ENCODE measurements at regions not wholly inside any gene's neighbourhood (a gene's known extent, or its start where the extent isn't known, plus 50 kb on each side); places are given as distances from the start of the nearest gene placed in this dataset.
A peak's percentile ranks its signal among the peaks of the same experiment; 100 is the strongest.
"Not testable (repeated sequence)": the region's sequence is repeated elsewhere in the genome, so short reads cannot be mapped to it uniquely, and the experiment has no call there.

DNA sequence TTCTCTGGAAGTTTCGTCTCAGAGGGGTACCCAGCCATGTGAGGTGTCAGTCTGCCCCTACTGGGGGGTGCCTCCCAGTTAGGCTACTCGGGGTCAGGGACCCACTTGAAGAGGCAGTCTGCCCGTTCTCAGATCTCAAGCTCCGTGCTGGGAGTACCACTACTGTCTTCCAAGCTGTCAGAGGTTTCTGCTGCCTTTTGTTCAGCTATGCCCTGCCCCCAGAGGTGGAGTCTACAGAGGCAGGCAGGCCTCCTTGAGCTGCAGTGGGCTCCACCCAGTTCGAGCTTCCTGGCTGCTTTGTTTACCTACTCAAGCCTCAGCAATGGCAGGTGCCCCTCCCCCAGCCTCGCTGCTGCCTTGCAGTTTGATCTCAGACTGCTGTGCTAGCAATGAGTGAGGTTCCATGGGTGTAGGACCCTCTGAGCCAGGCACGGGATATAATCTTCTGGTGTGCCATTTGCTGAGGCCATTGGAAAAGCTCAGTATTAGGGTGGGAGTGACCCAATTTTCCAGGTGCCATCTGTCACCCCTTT, 71.0 kb upstream of the SH3GLB1 start:
- DNase-seq = not testable (repeated sequence)

DNA sequence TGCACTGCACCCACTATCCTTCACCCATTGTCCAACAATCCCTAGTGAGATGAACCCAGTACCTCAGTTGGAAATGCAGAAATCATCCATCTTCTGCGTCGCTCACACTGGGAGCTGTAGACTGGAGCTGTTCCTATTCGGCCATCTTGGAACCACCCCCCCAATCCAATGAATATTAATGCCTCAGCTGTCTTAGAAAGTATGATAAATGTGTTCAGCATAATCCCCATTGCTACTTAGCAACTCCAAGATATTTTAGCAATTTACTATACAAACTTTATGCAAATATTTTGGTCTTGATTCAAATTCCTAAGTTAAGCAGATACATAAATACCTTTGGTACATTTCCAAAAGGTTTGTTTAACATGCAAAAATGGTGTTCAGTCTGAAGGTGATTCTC, 70.5 kb upstream of the SH3GLB1 start:
- DNase-seq = no peak

DNA sequence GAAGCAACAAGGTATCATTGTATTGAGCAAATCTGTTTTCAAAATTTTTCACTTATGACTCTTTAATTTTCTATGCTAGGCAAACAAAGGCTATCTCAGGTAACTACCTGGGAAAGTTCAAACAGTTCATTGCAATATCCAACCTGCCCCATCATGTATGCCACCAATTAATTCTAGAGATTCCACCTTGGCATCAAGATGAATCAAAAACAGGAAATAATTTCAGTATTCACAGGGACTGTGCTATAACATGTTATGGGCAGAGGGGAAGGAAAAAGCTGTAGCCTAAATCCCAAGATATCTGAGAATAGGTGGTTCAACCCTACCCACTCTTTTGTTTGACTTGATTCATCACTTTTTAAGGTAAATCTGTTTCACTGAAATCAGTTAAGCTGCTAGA, 67.5 kb upstream of the SH3GLB1 start:
- DNase-seq = no peak

DNA sequence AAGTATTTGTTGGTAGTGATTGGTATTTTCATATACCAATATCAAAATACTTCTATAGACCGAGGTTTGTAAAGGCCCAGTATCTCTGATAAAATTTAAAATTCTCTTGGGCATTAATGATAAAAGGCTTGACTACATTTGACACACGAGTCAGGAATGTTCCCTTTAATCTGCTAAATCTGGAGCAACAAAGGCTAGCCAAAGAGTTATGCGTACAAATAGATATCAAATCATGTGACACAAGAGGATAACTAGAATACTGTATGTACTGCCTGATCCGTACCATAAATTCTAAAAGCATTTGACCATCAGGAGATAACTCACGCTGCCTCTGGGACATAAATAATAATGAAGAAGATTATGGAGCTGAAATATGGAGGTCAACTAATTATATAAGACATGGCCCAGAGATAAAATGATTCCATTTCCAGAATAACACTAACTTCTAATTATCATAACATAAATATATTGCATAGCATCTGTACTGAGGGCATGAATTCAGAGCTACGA, 64.2 kb upstream of the SH3GLB1 start:
- no peak for DNase-seq

GRCh38 chr1:86641318-86641717, 63.1 kb upstream of the SH3GLB1 start:
- no peak for DNase-seq

GRCh38 chr1:86644655-86645054, 59.7 kb upstream of the SH3GLB1 start:
- DNase-seq = not testable (repeated sequence)

DNA sequence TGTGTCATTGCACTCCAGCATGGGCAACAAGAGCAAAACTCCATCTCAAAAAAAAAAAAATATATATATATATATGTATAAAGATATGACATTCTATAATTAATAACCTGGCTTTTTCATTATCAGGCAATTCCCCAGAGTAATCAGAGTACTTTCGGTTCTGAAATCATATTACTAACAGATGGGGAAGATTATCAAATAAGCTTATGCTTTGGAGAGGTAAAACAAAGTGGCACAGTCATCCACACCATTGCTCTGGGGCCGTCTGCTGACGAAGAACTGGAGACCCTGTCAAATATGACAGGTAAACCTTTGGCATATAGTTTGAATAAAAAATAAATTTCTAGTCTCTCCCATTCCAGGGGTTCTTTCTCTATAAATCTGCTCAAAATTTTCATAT, 58.5 kb upstream of the SH3GLB1 start:
- DNase-seq = peak; percentile 4 to 74

DNA sequence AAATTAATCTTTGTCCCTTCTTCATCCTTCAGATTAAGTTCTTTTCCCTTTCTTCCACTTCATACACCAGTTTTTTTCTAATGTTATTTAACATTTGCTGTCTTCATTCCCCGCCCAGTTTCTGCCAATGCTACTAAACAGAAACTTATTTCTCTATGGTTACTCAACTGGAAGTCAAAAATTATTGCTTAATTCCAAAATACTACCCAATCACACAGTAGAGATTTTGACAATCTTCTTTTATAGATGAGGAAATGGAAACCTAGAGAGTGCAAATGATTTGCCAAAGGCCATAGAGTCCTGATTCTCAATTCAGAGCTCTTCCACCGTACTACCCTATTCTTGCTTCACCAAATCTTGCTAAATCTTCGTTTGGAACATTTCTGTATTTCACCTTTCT, 58.1 kb upstream of the SH3GLB1 start:
- no peak for DNase-seq

DNA sequence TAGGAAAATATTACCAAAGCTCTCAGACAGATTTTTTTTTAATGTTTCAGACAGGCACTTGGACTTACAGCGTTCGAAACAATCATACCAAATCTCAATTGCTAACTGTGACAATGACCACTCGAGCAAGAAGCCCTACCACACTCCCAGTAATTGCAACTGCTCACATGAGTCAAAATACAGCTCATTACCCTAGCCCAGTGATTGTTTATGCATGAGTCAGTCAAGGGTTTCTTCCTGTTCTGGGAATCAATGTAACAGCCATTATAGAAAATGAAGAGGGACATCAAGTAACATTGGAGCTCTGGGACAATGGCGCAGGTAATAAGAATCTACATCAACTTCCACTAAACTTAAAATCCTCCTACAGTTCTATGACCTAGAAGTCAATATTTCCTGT, 56.1 kb upstream of the SH3GLB1 start:
- DNase-seq = no peak

- no peak for DNase-seq
Measured at GRCh38 chr1:86649618-86650017, 54.8 kb upstream of the SH3GLB1 start.

DNA sequence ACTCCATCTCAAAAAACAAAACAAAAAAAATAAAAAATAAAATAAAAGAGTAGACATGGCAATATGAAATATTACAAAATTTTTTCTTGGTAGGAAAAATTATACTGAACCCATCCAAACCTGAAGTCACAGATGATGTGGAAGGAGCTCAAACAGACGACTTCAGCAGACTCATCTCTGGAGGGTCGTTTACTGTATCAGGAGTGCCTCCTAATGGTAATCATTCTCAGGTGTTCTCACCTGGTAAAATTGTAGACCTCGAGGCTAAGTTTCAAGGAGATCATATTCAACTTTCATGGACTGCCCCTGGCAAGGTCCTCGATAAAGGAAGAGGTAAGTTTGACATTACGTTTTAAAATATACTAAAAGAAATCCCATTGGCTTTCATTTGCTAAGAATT, 54.3 kb upstream of the SH3GLB1 start:
- no peak for DNase-seq
